DMS53 treated with DMSO at 0.1 percent for 48 hours (cell line): ENCODE measurements at regions not wholly inside any gene's neighbourhood (a gene's known extent, or its start where the extent isn't known, plus 50 kb on each side); places are given as distances from the start of the nearest gene placed in this dataset.
A peak's percentile ranks its signal among the peaks of the same experiment; 100 is the strongest.

Experiments
- DNase-seq: peaks from one replicate; lab custom pipeline; 2025; ENCODE audit not compliant: unreplicated experiment; lab: John Stamatoyannopoulos, UW

- DNase-seq, result no peak
Observed at GRCh38 chr18:22467760-22468553, 50.2 kb upstream of the CTAGE1 start.

- DNase-seq, result no peak
Observed at GRCh38 chr18:22468554-22468891, 50.8 kb upstream of the CTAGE1 start.

GRCh38 chr18:22469061-22469734 lies 51.5 kb upstream of the CTAGE1 start:
- no peak for DNase-seq

- no peak for DNase-seq
Observed at GRCh38 chr18:22469926-22470247, 52.2 kb upstream of the CTAGE1 start.

GRCh38 chr18:22470248-22471235 lies 52.8 kb upstream of the CTAGE1 start:
- no peak for DNase-seq

- no peak for DNase-seq
Observed at GRCh38 chr18:22471546-22472131, 53.9 kb upstream of the CTAGE1 start.

GRCh38 chr18:22473366-22473765 lies 55.7 kb upstream of the CTAGE1 start:
- DNase-seq, result no peak

- no peak for DNase-seq
Observed at GRCh38 chr18:22475426-22476100, 57.8 kb upstream of the CTAGE1 start.

- no peak for DNase-seq
Observed at GRCh38 chr18:22477222-22477621, 59.5 kb upstream of the CTAGE1 start.

GRCh38 chr18:22482948-22483347 lies 65.2 kb upstream of the CTAGE1 start:
- DNase-seq, result no peak

- DNase-seq, result no peak
Observed at GRCh38 chr18:22483407-22483806, 65.7 kb upstream of the CTAGE1 start.

GRCh38 chr18:22484471-22484870 lies 66.8 kb upstream of the CTAGE1 start:
- DNase-seq, result no peak

GRCh38 chr18:22485808-22486244 lies 68.1 kb upstream of the CTAGE1 start:
- no peak for DNase-seq

- no peak for DNase-seq
Observed at GRCh38 chr18:22486667-22487066, 69.0 kb upstream of the CTAGE1 start.

- DNase-seq, result no peak
Observed at GRCh38 chr18:22488554-22488953, 70.8 kb upstream of the CTAGE1 start.

GRCh38 chr18:22489704-22490103 lies 72.0 kb upstream of the CTAGE1 start:
- peak; percentile 17 for DNase-seq

GRCh38 chr18:22490429-22490846 lies 72.7 kb upstream of the CTAGE1 start:
- no peak for DNase-seq

- no peak for DNase-seq
Observed at GRCh38 chr18:22493255-22493654, 75.5 kb upstream of the CTAGE1 start.

GRCh38 chr18:22493940-22494339 lies 76.2 kb upstream of the CTAGE1 start:
- DNase-seq, result no peak

GRCh38 chr18:22494771-22495170 lies 77.1 kb upstream of the CTAGE1 start:
- no peak for DNase-seq

GRCh38 chr18:22499421-22499820 lies 81.7 kb upstream of the CTAGE1 start:
- DNase-seq, result no peak
